SKM-1 treated with dmso at 0.1 percent for 144 hours (cell line): ENCODE measurements at regions not wholly inside any gene's neighbourhood (a gene's known extent, or its start where the extent isn't known, plus 50 kb on each side); places are given as distances from the start of the nearest gene placed in this dataset.
"Not testable (repeated sequence)": the region's sequence is repeated elsewhere in the genome, so short reads cannot be mapped to it uniquely, and the experiment has no call there.

Experiments used
- DNase-seq: peaks from one replicate; lab custom pipeline; 2025; ENCODE audit not compliant: unreplicated experiment; lab: John Stamatoyannopoulos, UW

GRCh38 chr16:66121466-66121865, 245.0 kb upstream of the CDH5 start:
- DNase-seq, result no peak

- no peak for DNase-seq
These were observed 245.8 kb upstream of the CDH5 start for GRCh38 chr16:66120656-66121055.

GRCh38 chr16:66116163-66117002, 250.1 kb upstream of the CDH5 start:
- no peak for DNase-seq

- no peak for DNase-seq
These were observed 251.1 kb upstream of the CDH5 start for GRCh38 chr16:66115373-66115772.

- DNase-seq, result no peak
These were observed 253.3 kb upstream of the CDH5 start for GRCh38 chr16:66113223-66113622.

- no peak for DNase-seq
These were observed 256.8 kb upstream of the CDH5 start for GRCh38 chr16:66109677-66110076.

- DNase-seq, result no peak
These were observed 258.8 kb upstream of the CDH5 start for GRCh38 chr16:66107661-66108060.

- no peak for DNase-seq
These were observed 263.3 kb upstream of the CDH5 start for GRCh38 chr16:66103211-66103610.

GRCh38 chr16:66099306-66099705, 267.2 kb upstream of the CDH5 start:
- DNase-seq, result no peak

- DNase-seq, result no peak
These were observed 268.7 kb upstream of the CDH5 start for GRCh38 chr16:66097751-66098150.

GRCh38 chr16:66095676-66096075, 270.8 kb upstream of the CDH5 start:
- no peak for DNase-seq

GRCh38 chr16:66093191-66093590, 273.3 kb upstream of the CDH5 start:
- no peak for DNase-seq

GRCh38 chr16:66091471-66091891, 275.0 kb upstream of the CDH5 start:
- DNase-seq, result no peak

GRCh38 chr16:66088681-66089080, 277.8 kb upstream of the CDH5 start:
- no peak for DNase-seq

- no peak for DNase-seq
These were observed 279.2 kb upstream of the CDH5 start for GRCh38 chr16:66087308-66087707.

GRCh38 chr16:66085651-66086050, 280.8 kb upstream of the CDH5 start:
- DNase-seq, result no peak

- not testable (repeated sequence) for DNase-seq
These were observed 281.8 kb upstream of the CDH5 start for GRCh38 chr16:66084731-66085130.

- DNase-seq, result no peak
These were observed 282.2 kb upstream of the CDH5 start for GRCh38 chr16:66084306-66084705.

GRCh38 chr16:66083171-66083570, 283.3 kb upstream of the CDH5 start:
- no peak for DNase-seq

GRCh38 chr16:66082424-66082823, 284.1 kb upstream of the CDH5 start:
- DNase-seq, result no peak

GRCh38 chr16:66081775-66082366, 284.6 kb upstream of the CDH5 start:
- DNase-seq, result no peak

- DNase-seq, result no peak
These were observed 286.7 kb upstream of the CDH5 start for GRCh38 chr16:66079671-66080334.
